Stimulated activated effector memory CD8-positive, alpha-beta T cell treated with anti-CD3 and anti-CD28 coated beads, Interleukin-12 subunit alpha, Interleukin-12 subunit beta, amount 100 ng/mL, for 72 hours (primary cell): ENCODE measurements at regions not wholly inside any gene's neighbourhood (a gene's known extent, or its start where the extent isn't known, plus 50 kb on each side); places are given as distances from the start of the nearest gene placed in this dataset.

Experiments used
- ATAC-seq: fragments of 150-1000 bp; cut with Tn5 transposase; 2 replicates; pipeline ENCODE4 v1.10.0; 2021
- DNase-seq, 2 donors: peaks; one replicate each; pipeline ENCODE4 v3.0.0; 2021 to 2022; ENCODE audit warnings: low spot score in 2 of 2
- H3K27ac Mint-ChIP-seq: one replicate; pipeline ENCODE4 v1.8.0; 2022; ENCODE audit warnings: mild to moderate bottlenecking, mixed read lengths
- H3K36me3 Mint-ChIP-seq: one replicate; pipeline ENCODE4 v1.8.0; 2022; ENCODE audit warnings: mild to moderate bottlenecking, mixed read lengths
- H3K4me1 Mint-ChIP-seq: one replicate; pipeline ENCODE4 v1.8.0; 2022; ENCODE audit warnings: mixed read lengths
- H3K4me3 Mint-ChIP-seq: one replicate; pipeline ENCODE4 v1.8.0; 2022; ENCODE audit warnings: mild to moderate bottlenecking, mixed read lengths
- H3K9me3 Mint-ChIP-seq: one replicate; pipeline ENCODE4 v1.8.0; 2022; ENCODE audit warnings: mixed read lengths

DNA sequence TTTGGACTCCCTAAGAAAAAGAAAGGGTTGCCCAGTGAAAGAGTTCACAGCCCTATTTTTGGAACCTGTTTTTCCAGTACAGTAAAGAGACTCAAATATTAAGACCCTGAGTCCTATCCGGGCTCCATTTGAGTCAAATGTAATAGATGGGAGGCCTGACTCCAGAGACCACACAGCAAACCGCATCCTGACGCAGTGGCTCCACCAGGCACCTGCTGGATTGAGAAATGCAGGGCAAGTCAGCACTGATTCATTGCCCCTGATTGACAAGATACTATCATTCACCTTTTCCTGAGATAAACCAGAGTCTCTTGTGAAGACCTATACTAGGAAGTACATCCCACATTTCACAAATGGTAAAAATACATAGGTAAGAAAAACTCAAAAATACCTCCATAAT lies 715.7 kb upstream of the SOX9 start:
- no peak for ATAC-seq
- H3K27ac Mint-ChIP-seq = no peak overlapping the region
- H3K9me3 Mint-ChIP-seq = peaks cover 6% of the 10 kb centered on the region
- no peak for DNase-seq
- H3K36me3 Mint-ChIP-seq = no peaks in the 10 kb centered on the region
- no peaks in the 10 kb centered on the region for H3K4me1 Mint-ChIP-seq
- H3K4me3 Mint-ChIP-seq = no peak overlapping the region

DNA sequence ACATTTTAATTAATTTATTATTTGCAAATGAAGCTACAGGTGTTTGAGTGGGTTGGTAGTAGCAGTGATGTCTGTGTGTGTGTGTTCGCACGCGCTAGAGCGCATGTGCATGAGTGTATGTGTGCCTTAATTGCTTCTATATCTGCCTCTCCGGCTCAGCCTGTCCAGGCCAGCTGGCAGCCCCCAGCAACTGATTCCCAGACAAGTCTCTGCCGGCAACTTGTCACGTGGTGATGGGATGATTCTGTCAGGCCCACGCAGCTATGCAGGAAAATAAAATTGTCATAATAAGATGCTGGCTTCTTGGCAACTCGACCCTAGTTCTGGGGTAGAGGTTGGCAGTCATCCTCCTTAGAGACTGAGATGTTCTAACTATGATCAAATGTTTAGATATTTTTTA lies 712.8 kb upstream of the SOX9 start:
- no peak for ATAC-seq
- no peak for DNase-seq
- no peak overlapping the region for H3K4me3 Mint-ChIP-seq
- no peaks in the 10 kb centered on the region for H3K36me3 Mint-ChIP-seq
- H3K4me1 Mint-ChIP-seq = no peaks in the 10 kb centered on the region
- peaks cover 6% of the 10 kb centered on the region for H3K9me3 Mint-ChIP-seq
- no peak overlapping the region for H3K27ac Mint-ChIP-seq

DNA sequence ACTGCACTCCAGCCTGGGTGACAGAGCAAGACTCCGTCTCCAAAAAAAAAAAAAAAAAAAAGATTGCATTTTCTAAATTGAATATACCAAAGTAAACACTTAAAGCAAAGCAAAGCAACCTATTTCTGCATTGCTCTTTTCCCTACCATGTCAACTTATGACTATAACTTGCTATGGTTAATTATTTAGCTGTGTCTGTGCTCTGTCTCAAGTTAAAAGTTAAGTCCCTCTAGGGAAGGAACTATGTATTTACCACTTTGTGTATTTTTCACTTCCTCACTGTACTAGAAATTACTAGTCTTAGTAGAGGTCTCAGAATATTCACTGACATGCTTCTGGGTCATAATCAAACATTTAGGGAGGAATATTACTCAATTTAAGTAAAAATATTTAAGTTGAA lies 711.7 kb upstream of the SOX9 start:
- no peak overlapping the region for H3K4me3 Mint-ChIP-seq

DNA sequence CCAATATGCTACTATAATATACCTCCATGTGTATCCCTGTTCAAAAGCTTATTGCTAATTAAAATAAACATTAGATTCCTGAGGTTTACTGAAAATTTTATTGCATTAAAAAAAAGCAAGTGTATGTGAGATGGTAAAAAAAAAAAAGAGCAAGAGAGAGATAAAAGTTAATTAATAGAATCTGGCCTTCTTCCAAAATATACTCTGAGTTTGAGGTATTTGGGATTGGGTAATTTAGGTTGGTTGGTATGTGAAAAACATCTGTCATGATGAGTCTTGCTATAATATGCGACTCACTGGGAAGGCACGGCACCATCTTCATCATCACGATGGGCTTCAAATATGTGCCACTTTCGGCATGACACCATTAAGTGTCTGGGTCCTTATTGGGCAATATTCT lies 711.1 kb upstream of the SOX9 start:
- Mint-ChIP-seq H3K4me1 (no peaks in the 10 kb centered on the region), H3K4me3 (no peak overlapping the region), H3K27ac (no peak overlapping the region), H3K36me3 (no peaks in the 10 kb centered on the region), H3K9me3 (peaks cover 4% of the 10 kb centered on the region)
- DNase-seq = no peak
- ATAC-seq = no peak

More for the DNA sequence above, 711.7 kb upstream of the SOX9 start:
- Mint-ChIP-seq H3K9me3 (no peaks in the 10 kb centered on the region), H3K36me3 (no peaks in the 10 kb centered on the region), H3K27ac (no peak overlapping the region), H3K4me1 (no peaks in the 10 kb centered on the region)
- no peak for DNase-seq
- no peak for ATAC-seq

DNA sequence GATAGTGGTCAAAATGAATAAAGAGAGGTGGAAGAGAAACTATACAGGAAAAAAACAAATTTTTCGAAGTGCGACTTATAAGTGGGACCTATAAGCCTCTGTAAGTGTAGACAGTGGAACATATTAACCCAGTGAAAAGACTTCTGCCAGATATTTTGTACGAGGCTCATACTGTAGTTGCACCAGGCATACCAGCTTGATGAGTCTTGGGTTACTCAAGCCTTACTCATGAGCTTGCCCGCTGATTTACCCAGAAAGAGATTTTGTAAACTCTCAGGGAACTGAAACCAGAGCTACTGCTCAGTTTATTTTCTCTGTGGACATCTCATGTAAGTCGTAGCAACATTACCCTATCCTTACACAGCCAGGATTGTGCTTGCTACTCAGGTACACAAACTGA lies 708.0 kb upstream of the SOX9 start:
- Mint-ChIP-seq H3K9me3 (peaks cover 10% of the 10 kb centered on the region), H3K36me3 (no peaks in the 10 kb centered on the region), H3K4me1 (no peaks in the 10 kb centered on the region), H3K27ac (no peak overlapping the region), H3K4me3 (no peak overlapping the region)
- DNase-seq (no peak), ATAC-seq (no peak)

DNA sequence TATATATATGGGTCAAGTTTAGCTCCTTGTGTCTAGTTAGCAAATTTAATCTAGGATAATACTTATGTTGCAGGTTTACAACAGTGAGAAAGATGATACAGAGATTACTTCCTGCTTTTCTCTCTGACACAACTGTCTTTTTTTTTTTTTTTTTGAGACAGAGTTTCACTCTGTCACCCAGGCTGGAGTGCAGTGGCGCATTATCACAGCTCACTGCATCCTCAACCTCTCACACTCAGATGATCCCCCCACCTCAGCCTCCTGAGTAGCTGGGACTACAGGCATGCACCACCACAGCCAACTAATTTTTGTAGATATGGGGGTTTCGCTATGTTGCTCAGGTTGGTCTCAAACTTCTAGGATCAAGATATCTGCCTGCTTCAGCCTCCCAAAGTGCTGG lies 706.9 kb upstream of the SOX9 start:
- Mint-ChIP-seq H3K4me1 (no peaks in the 10 kb centered on the region), H3K36me3 (no peaks in the 10 kb centered on the region), H3K4me3 (no peak overlapping the region), H3K9me3 (peaks cover 10% of the 10 kb centered on the region), H3K27ac (no peak overlapping the region)
- ATAC-seq (no peak), DNase-seq (no peak)

DNA sequence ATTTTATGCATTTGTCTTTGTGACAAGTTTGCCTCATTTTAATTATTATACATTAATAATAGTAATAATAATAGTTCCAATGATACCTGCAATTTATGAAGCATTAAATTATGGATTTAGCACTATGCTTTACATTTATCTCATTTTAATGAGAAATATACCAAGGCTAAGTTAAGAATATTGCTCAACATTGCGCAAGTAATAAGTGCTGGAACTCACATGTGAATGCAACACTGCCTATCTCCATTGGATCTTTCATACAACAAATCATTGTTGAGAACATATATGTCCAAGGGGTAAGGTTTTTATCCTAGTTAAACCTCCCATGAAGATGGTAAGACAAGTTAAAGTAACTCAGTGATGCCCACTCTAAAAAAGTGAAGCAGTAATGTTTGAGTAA lies 703.7 kb upstream of the SOX9 start:
- Mint-ChIP-seq H3K4me3 (no peak overlapping the region), H3K36me3 (no peaks in the 10 kb centered on the region), H3K4me1 (no peaks in the 10 kb centered on the region), H3K27ac (no peak overlapping the region), H3K9me3 (peaks cover 17% of the 10 kb centered on the region)
- no peak for DNase-seq
- no peak for ATAC-seq

DNA sequence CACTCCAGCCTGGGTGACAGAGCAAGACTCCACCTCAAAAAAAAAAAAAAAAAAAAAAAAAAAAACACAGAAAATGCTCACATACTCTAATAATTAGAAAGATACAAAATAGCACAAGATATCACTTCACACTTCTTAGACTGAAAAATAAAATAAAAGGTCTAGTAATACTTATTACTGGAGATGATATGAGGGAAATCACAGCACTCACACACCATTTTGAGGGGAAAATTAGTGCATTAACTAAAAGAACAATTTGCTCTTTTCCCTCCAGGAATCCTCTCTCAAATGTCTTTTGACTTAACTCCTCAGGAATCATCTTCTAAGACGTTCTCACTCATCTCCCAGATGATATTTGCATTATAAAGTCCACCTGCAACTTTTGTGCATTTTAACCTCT lies 697.9 kb upstream of the SOX9 start:
- H3K27ac Mint-ChIP-seq = no peak overlapping the region
- no peaks in the 10 kb centered on the region for H3K4me1 Mint-ChIP-seq
- H3K9me3 Mint-ChIP-seq = peaks cover 11% of the 10 kb centered on the region
- no peaks in the 10 kb centered on the region for H3K36me3 Mint-ChIP-seq
- no peak overlapping the region for H3K4me3 Mint-ChIP-seq
- DNase-seq (no peak), ATAC-seq (no peak)

DNA sequence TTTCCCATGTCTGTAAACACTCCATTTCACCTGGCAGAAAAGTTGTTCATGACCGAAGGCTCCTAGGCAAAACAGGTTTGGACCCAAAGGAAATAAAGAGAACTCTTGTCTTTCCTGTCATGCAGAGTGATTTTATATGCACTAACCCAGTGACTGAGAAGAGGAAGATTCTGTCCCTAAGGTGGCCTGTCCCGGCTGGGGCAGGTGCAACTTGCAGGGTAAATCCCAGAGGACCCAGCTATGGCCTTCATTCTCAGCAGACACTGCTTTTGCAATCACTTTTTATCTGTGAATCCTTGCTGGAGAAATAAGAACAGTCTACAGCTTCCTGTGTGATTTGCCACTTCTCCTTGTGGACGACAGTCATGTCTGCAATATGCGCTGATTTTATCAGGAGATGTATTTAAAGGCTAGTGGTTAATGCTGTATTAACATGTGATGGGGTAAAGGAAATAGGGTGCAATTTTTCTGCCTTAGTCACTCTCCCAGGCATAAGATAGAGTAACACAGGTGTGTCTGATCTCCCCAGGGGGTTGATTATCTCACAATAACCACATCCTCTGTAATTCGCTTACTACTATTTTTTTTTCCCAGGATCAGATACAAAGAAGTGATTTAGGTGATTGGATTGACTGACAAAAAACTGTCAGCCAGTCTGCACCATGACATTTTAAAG lies 696.8 kb upstream of the SOX9 start:
- no peaks in the 10 kb centered on the region for H3K4me1 Mint-ChIP-seq
- peaks cover 14% of the 10 kb centered on the region for H3K9me3 Mint-ChIP-seq
- no peak overlapping the region for H3K27ac Mint-ChIP-seq
- ATAC-seq = no peak
- no peaks in the 10 kb centered on the region for H3K36me3 Mint-ChIP-seq
- no peak for DNase-seq
- H3K4me3 Mint-ChIP-seq = no peak overlapping the region

DNA sequence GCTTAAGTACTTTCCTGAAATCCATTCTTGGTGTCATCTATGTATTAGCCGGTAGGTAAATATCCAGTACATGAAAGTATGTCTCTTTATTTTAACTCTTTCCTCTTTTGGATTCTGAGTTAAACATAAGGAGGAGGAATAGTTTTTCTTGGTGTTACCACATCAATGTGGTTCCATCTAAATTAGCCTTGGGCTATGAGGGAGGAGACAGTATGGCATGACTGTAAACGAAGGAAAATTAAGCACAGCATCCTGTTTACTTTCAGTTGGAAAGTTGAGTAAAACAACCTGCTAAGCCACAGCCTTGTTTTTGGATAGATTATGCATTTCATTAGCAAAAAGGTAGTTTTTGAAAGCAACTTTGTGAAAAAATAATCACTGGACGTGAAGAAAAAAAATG lies 693.0 kb upstream of the SOX9 start:
- no peaks in the 10 kb centered on the region for H3K4me1 Mint-ChIP-seq
- no peak overlapping the region for H3K27ac Mint-ChIP-seq

DNA sequence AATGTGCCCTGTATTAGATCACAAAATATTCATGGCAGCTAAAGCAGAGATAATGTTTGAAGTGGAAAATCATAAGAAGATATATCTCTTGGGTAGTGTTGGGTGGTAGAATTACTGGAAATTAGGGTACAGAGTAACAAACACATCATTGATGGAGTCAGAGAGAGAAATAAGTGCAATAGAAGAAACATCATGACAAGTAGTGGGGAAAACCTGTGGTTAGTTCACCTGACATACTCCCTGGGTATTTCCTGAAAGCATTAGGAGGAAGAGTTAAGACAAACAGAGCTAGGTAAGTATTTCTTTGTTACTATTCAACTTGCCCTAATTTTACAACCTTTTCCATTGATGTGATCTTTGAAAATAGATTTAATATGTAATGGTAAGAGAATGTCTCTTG lies 691.9 kb upstream of the SOX9 start:
- DNase-seq (no peak), ATAC-seq (no peak)
- Mint-ChIP-seq H3K27ac (no peak overlapping the region), H3K36me3 (no peaks in the 10 kb centered on the region), H3K4me1 (no peaks in the 10 kb centered on the region), H3K4me3 (no peak overlapping the region), H3K9me3 (peaks cover 4% of the 10 kb centered on the region)

More for the DNA sequence above, 693.0 kb upstream of the SOX9 start:
- Mint-ChIP-seq H3K4me3 (no peak overlapping the region), H3K36me3 (no peaks in the 10 kb centered on the region), H3K9me3 (peaks cover 7% of the 10 kb centered on the region)
- ATAC-seq = no peak
- DNase-seq = no peak

DNA sequence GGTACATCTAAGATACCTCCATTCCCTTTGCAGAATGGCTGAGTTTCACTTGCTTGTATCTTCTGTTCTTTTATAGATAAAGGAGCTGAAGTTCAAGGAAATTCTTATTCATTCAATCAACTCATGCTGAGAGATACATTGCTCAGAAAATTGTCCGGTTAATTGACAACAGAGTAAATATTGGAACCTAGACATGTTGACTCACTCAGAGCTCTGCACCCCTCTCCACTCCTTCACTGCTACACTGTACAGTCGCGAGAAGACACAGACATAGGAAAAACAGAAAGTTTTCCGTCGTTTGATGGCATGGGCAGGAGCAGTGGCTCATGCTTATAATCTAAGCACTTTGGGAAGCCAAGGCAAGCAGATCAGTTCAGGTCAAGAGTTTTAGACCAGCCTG lies 690.5 kb upstream of the SOX9 start:
- Mint-ChIP-seq H3K4me1 (no peaks in the 10 kb centered on the region), H3K36me3 (no peaks in the 10 kb centered on the region), H3K27ac (no peak overlapping the region), H3K9me3 (peaks cover 4% of the 10 kb centered on the region), H3K4me3 (no peak overlapping the region)
- DNase-seq (no peak), ATAC-seq (no peak)

DNA sequence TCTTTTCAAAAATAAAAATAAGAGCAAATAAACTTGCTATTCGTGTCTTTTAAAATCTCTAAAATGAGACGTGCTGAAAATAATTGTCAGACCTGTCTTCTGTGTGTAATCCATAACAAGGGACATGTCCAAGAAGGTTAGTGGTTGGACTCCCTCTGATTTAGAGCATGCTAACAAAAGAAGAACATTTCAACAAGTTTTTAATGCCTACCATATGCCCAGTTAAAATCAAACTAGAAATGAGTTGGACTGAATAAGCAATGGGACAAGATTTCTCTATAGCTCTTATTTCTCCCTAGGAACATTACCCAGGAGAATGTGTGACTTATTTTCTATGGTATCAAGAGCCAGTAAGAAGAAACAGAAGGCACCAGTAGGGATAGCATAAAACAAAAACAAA lies 689.7 kb upstream of the SOX9 start:
- H3K27ac Mint-ChIP-seq = no peak overlapping the region
- DNase-seq (no peak), ATAC-seq (no peak)
- no peak overlapping the region for H3K4me3 Mint-ChIP-seq
- no peaks in the 10 kb centered on the region for H3K4me1 Mint-ChIP-seq
- H3K36me3 Mint-ChIP-seq = no peaks in the 10 kb centered on the region
- peaks cover 4% of the 10 kb centered on the region for H3K9me3 Mint-ChIP-seq

DNA sequence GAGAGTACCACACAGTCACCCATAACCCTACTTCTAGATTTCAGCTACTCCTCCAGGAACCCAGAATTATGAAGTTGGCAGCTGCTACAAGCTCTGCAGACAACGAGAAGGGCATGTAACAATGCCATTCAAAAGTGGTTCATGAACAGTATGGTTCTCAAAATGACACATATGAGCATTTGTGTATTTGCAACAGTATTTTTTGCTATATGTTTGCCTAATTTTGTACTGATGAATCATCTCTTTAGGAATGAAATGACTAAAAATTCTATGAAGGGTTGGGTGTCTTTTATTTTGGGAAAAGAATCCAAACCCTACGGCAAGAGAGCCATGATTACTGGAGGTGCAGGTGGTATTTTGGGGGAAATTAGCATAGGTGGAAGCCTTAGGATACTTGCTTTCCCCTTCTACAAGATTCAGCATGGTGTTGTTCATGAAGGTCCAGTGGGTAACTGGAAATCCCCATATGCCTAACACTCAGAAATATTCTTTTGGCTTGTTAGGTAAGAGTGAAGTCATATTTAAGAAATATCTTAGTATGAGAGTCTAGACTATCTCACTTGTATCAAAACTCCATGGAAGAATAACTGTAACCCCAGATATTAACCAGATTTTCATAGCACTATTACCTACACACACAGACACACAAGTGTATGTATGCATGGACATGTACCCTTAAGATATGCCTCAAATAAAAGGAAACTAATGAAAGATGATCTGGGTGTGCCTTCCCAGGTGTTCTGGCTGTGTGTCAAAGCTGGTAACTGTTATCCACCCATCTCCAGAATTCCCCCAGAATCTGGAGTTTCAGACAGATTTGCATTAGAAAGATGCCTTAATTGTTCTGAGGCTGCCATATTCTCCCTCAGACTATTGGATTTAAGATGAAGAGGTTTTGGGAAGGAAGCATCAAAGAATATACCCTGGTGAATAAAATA lies 688.2 kb upstream of the SOX9 start:
- Mint-ChIP-seq H3K9me3 (peaks cover 6% of the 10 kb centered on the region), H3K4me1 (no peaks in the 10 kb centered on the region), H3K27ac (no peak overlapping the region), H3K36me3 (no peaks in the 10 kb centered on the region), H3K4me3 (no peak overlapping the region)
- no peak for ATAC-seq
- no peak for DNase-seq

DNA sequence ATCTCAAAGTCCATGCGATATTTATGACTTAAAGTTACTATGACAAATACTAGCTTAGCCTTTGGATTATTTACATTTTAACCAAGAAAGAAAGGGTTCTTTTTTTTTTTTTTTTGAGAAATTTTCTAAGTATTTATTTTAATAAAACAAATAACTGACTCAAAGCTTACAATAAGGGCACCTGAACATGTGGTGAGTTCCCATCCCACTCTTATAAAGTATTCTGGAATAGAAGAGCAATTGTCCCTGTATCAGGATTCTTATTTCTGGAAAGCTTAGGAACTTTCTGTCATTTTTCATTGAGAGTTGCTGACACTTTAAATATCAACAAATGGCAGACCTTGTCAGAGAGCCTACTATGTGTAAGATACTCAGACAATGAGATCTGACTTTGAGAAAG lies 686.1 kb upstream of the SOX9 start:
- H3K9me3 Mint-ChIP-seq = peaks cover 2% of the 10 kb centered on the region
- DNase-seq = no peak
- H3K4me1 Mint-ChIP-seq = no peaks in the 10 kb centered on the region
- no peak for ATAC-seq
- H3K36me3 Mint-ChIP-seq = no peaks in the 10 kb centered on the region
- no peak overlapping the region for H3K27ac Mint-ChIP-seq
- H3K4me3 Mint-ChIP-seq = no peak overlapping the region

DNA sequence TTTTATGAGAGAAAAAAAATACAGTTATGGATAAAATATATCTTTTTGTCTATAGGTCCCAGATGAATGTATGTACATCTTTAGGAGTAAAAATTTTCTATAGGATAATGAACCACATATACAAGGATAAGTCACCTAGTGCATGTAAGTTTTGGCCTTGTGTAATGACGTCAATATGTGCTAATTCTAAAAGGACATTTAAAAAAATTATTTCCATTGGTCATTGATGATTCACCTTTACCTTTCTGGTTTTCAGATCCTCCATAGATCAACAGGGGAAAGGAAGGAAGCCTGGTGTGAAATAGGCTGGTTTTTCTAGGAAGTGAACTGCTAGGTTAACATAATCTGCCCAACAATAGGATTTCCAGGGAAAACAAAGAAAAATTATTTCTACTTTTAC lies 684.3 kb upstream of the SOX9 start:
- Mint-ChIP-seq H3K9me3 (peaks cover 5% of the 10 kb centered on the region), H3K4me1 (no peaks in the 10 kb centered on the region), H3K4me3 (no peak overlapping the region), H3K27ac (no peak overlapping the region), H3K36me3 (no peaks in the 10 kb centered on the region)
- ATAC-seq (no peak), DNase-seq (no peak)
